CD8-positive, alpha-beta memory T cell (primary cell): ENCODE measurements at regions not wholly inside any gene's neighbourhood (a gene's known extent, or its start where the extent isn't known, plus 50 kb on each side); places are given as distances from the start of the nearest gene placed in this dataset.

ENCODE experiments used
- CTCF ChIA-PET: fragments of 350-600 bp; sonication (Branson Sonifier 250); formaldehyde crosslinking; loops from one replicate; lab custom pipeline; 2021; ENCODE audit warnings: antibody characterized with exemption; lab: Charles Lee
- POLR2A ChIA-PET: fragments of 350-600 bp; sonication (Branson Sonifier 250); formaldehyde crosslinking; loops from one replicate; lab custom pipeline; 2021; ENCODE audit warnings: antibody characterized with exemption; lab: Charles Lee
- DNase-seq, 5 donors: peaks; one replicate each; pipeline versions ENCODE4 v3.0.0 to v3.0.0-alpha.2; 2020 to 2022; ENCODE audit warnings: mixed read lengths in 1 of 5
- H3K27ac ChIP-seq: one replicate; pipeline ENCODE4 v1.7.0; 2013; ENCODE audit warnings: low read depth, mild to moderate bottlenecking, low read length, moderate library complexity
- H3K27me3 ChIP-seq: 2 replicates; pipeline ENCODE4 v1.7.0; 2013; ENCODE audit warnings: low read length, mild to moderate bottlenecking; ENCODE audit not compliant: insufficient read depth, poor library complexity, severe bottlenecking
- H3K36me3 ChIP-seq: 2 replicates; pipeline ENCODE4 v1.7.0; 2013; ENCODE audit warnings: mild to moderate bottlenecking, low read length, moderate library complexity; ENCODE audit not compliant: insufficient read depth
- H3K4me1 ChIP-seq: 2 replicates; pipeline ENCODE4 v1.7.0; 2013; ENCODE audit warnings: mild to moderate bottlenecking, low read length, moderate library complexity; ENCODE audit not compliant: insufficient read depth
- H3K4me3 ChIP-seq: 2 replicates; pipeline ENCODE4 v1.7.0; 2013; ENCODE audit warnings: mild to moderate bottlenecking, low read length
- H3K9me3 ChIP-seq: 2 replicates; pipeline ENCODE4 v1.7.0; 2013; ENCODE audit warnings: mild to moderate bottlenecking, low read length
- H3K27ac Mint-ChIP-seq, 8 donors: one replicate each; pipeline ENCODE4 v1.8.0; 2020 to 2021; ENCODE audit warnings: mixed read lengths in 8 of 8, mild to moderate bottlenecking in 6 of 8, inconsistent platforms in 3 of 8, moderate library complexity in 3 of 8
- H3K27me3 Mint-ChIP-seq, 2 donors: one replicate each; pipeline ENCODE4 v1.8.0; 2020 to 2021; ENCODE audit warnings: mixed read lengths in 2 of 2, mild to moderate bottlenecking in 1 of 2, moderate library complexity in 1 of 2
- H3K36me3 Mint-ChIP-seq, 3 donors: one replicate each; pipeline ENCODE4 v1.8.0; 2020 to 2021; ENCODE audit warnings: mixed read lengths in 3 of 3, inconsistent platforms in 1 of 3, mild to moderate bottlenecking in 1 of 3
- H3K4me1 Mint-ChIP-seq, 3 donors: one replicate each; pipeline ENCODE4 v1.8.0; 2020 to 2021; ENCODE audit warnings: mixed read lengths in 3 of 3, inconsistent platforms in 1 of 3, mild to moderate bottlenecking in 1 of 3
- H3K4me3 Mint-ChIP-seq, 7 donors: one replicate each; pipeline ENCODE4 v1.8.0; 2020 to 2021; ENCODE audit warnings: mixed read lengths in 7 of 7, mild to moderate bottlenecking in 6 of 7, moderate library complexity in 4 of 7, inconsistent platforms in 2 of 7
- H3K9me3 Mint-ChIP-seq, 5 donors: one replicate each; pipeline ENCODE4 v1.8.0; 2020 to 2022; ENCODE audit warnings: mixed read lengths in 5 of 5, mild to moderate bottlenecking in 3 of 5, moderate library complexity in 2 of 5, inconsistent platforms in 1 of 5

DNA sequence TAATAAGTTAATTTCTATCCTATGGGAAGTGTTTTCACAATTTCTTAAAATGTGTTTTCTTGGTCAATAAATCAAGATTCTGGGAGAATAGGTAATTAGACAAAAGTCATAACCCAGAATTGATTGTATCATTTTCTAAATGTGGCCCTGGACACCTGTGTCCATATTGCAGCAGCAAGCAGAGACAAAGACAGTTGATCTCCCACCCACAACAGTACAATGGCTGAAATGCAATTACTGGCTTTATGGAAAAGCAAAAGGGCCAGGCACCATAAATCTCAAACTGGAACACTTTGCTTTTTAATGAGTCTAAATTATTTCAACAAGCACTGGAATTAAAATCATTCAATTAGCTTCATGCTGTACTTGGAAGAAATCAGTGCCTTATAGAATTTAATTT lies 157.2 kb downstream of the ESM1 start:
- CTCF ChIA-PET: interaction anchor here (1.1 kb wide), 1 partner anchor 311 kb away, joined by 3 read pairs; the partner anchor contains the start of gene SNX18
- H3K27me3 ChIP-seq: no peaks in the 10 kb centered on the region
- H3K27me3 Mint-ChIP-seq: peaks cover 0 to 2% of the 10 kb centered on the region in 2 donors

GRCh38 chr5:54825005-54825404 lies 160.4 kb downstream of the ESM1 start:
- Mint-ChIP-seq H3K36me3 (peaks cover 0 to 1% (median 0%) of the 10 kb centered on the region in 3 donors), H3K9me3 (peaks cover 0 to 2% (median 0%) of the 10 kb centered on the region in 5 donors), H3K4me3 (no peak overlapping the region), H3K27ac (no peak overlapping the region), H3K4me1 (peaks cover 4 to 8% (median 6%) of the 10 kb centered on the region in 3 donors), H3K27me3 (peaks cover 0 to 2% of the 10 kb centered on the region in 2 donors)
- DNase-seq: no peak
- Histone ChIP-seq H3K4me1 (no peaks in the 10 kb centered on the region), H3K36me3 (no peaks in the 10 kb centered on the region), H3K4me3 (no peak overlapping the region), H3K27ac (no peak overlapping the region), H3K9me3 (no peaks in the 10 kb centered on the region), H3K27me3 (no peaks in the 10 kb centered on the region)
- CTCF ChIA-PET: no interaction called here
- POLR2A ChIA-PET: no interaction called here

More for the DNA sequence above, 157.2 kb downstream of the ESM1 start:
- peaks cover 0 to 1% (median 0%) of the 10 kb centered on the region in 3 donors for H3K36me3 Mint-ChIP-seq
- H3K9me3 Mint-ChIP-seq: peaks cover 0 to 2% (median 0%) of the 10 kb centered on the region in 5 donors
- POLR2A ChIA-PET: no interaction called here
- peaks cover 6 to 17% (median 9%) of the 10 kb centered on the region in 3 donors for H3K4me1 Mint-ChIP-seq
- H3K27ac Mint-ChIP-seq: no peak overlapping the region
- no peak overlapping the region for H3K4me3 ChIP-seq
- H3K36me3 ChIP-seq: no peaks in the 10 kb centered on the region
- DNase-seq: no peak
- no peak overlapping the region for H3K4me3 Mint-ChIP-seq
- no peaks in the 10 kb centered on the region for H3K4me1 ChIP-seq
- H3K9me3 ChIP-seq: no peaks in the 10 kb centered on the region
- H3K27ac ChIP-seq: no peak overlapping the region

- Histone ChIP-seq H3K9me3 (no peaks in the 10 kb centered on the region), H3K4me1 (no peaks in the 10 kb centered on the region), H3K27me3 (no peaks in the 10 kb centered on the region), H3K27ac (no peak overlapping the region), H3K36me3 (no peaks in the 10 kb centered on the region), H3K4me3 (no peak overlapping the region)
- Mint-ChIP-seq H3K4me3 (no peak overlapping the region), H3K36me3 (peaks cover 0 to 1% (median 0%) of the 10 kb centered on the region in 3 donors), H3K9me3 (peaks cover 0 to 2% (median 0%) of the 10 kb centered on the region in 5 donors), H3K27me3 (peaks cover 0 to 2% of the 10 kb centered on the region in 2 donors), H3K27ac (no peak overlapping the region), H3K4me1 (no peaks in the 10 kb centered on the region)
- ChIA-PET CTCF (no interaction called here), POLR2A (no interaction called here)
- DNase-seq: no peak
Observed at GRCh38 chr5:54823006-54823405, 162.4 kb downstream of the ESM1 start.

DNA sequence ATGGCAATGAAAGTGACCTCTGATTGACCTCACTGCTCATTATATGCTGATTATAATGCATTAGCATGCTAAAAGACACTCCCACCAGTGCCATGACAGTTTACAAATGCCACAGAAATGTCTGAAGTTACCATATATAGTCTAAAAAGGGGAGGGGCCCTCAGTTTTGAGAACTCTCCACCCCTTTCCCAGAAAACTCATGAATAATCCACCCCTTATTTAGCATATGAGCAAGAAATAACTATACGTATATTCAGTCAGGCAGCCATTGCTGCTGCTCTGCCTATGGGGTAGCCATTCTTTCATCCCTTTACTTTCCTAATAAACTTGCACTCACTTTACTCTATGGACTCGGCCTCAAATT lies 163.1 kb downstream of the ESM1 start:
- Mint-ChIP-seq H3K9me3 (peaks cover 0 to 4% (median 0%) of the 10 kb centered on the region in 5 donors), H3K4me3 (no peak overlapping the region), H3K36me3 (peaks cover 0 to 1% (median 0%) of the 10 kb centered on the region in 3 donors), H3K27me3 (peaks cover 0 to 2% of the 10 kb centered on the region in 2 donors), H3K27ac (no peak overlapping the region), H3K4me1 (no peaks in the 10 kb centered on the region)
- POLR2A ChIA-PET: no interaction called here
- Histone ChIP-seq H3K4me3 (no peak overlapping the region), H3K27me3 (no peaks in the 10 kb centered on the region), H3K27ac (no peak overlapping the region), H3K4me1 (no peaks in the 10 kb centered on the region), H3K9me3 (no peaks in the 10 kb centered on the region), H3K36me3 (no peaks in the 10 kb centered on the region)
- no peak for DNase-seq
- CTCF ChIA-PET: no interaction called here

DNA sequence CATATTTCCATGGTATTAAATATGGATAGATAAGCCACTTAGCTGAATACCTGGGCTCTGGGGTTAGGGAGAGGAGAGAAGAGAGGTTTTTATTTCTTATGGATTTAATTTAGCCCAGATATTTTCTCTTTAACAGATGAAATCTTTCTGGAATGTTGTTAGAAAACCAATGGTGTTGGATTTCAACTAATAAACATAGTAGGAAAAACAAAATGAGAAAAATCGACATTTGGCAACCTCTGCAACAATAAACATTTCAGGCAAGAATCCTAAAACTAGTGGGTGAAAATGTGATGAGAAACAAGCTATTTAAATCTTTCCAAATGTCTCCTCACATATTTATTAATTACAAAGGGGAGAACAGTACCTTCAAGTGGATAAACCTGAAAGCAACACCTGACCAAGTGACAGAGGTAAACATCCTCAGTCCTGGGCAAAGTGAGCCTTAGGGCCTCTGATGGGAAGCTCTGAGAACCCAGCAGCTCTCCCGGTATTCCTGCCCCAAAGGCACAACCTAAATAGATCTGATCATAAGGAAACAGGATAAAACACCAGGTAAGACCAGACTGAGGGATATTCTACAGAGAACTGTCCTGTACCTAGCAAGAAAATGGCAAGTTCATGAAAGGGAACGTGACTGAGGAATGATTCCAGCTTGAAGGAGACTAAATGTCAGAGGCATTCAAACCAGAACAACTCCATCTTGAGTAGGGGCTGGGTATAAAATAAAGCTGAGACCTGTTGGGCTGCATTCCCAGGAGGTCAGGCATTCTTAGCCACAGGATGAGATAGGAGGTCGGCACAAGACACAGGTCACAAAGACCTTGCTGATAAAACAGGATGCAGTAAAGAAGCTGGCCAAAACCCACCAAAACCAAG lies 163.7 kb downstream of the ESM1 start:
- ChIA-PET POLR2A (no interaction called here), CTCF (interaction anchor here (1.2 to 1.4 kb wide), 3 partner anchors 11 to 303 kb away, joined by 3 to 5 read pairs (median 3); no protein-coding TSS in a partner anchor)
- Histone ChIP-seq H3K4me3 (no peak overlapping the region), H3K27me3 (no peaks in the 10 kb centered on the region), H3K36me3 (no peaks in the 10 kb centered on the region), H3K4me1 (no peaks in the 10 kb centered on the region), H3K9me3 (no peaks in the 10 kb centered on the region), H3K27ac (no peak overlapping the region)
- no peaks in the 10 kb centered on the region for H3K36me3 Mint-ChIP-seq
- no peak for DNase-seq
- peaks cover 0 to 4% (median 0%) of the 10 kb centered on the region in 5 donors for H3K9me3 Mint-ChIP-seq
- H3K27ac Mint-ChIP-seq: no peak overlapping the region
- H3K27me3 Mint-ChIP-seq: peaks cover 0 to 2% of the 10 kb centered on the region in 2 donors
- no peaks in the 10 kb centered on the region for H3K4me1 Mint-ChIP-seq
- no peak overlapping the region for H3K4me3 Mint-ChIP-seq

- DNase-seq: no peak
- Histone ChIP-seq H3K27ac (no peak overlapping the region), H3K36me3 (no peaks in the 10 kb centered on the region), H3K9me3 (no peaks in the 10 kb centered on the region), H3K4me3 (no peak overlapping the region), H3K4me1 (no peaks in the 10 kb centered on the region), H3K27me3 (no peaks in the 10 kb centered on the region)
- H3K4me1 Mint-ChIP-seq: no peaks in the 10 kb centered on the region
- H3K27me3 Mint-ChIP-seq: peaks cover 0 to 5% of the 10 kb centered on the region in 2 donors
- peaks cover 0 to 4% (median 0%) of the 10 kb centered on the region in 5 donors for H3K9me3 Mint-ChIP-seq
- H3K4me3 Mint-ChIP-seq: no peak overlapping the region
- ChIA-PET CTCF (interaction anchor here (0.9 to 1.4 kb wide), 4 partner anchors 10 to 302 kb away, joined by 3 to 5 read pairs (median 4); no protein-coding TSS in a partner anchor), POLR2A (no interaction called here)
- H3K27ac Mint-ChIP-seq: peak overlapping the region in 1 of 8 donors; percentile 0
- peaks cover 0 to 4% (median 0%) of the 10 kb centered on the region in 3 donors for H3K36me3 Mint-ChIP-seq
Observed at GRCh38 chr5:54820346-54821134, 164.9 kb downstream of the ESM1 start.

GRCh38 chr5:54807421-54807820 lies 178.0 kb downstream of the ESM1 start:
- Histone ChIP-seq H3K27me3 (no peaks in the 10 kb centered on the region), H3K27ac (no peak overlapping the region), H3K36me3 (no peaks in the 10 kb centered on the region), H3K9me3 (no peaks in the 10 kb centered on the region), H3K4me3 (no peak overlapping the region), H3K4me1 (no peaks in the 10 kb centered on the region)
- DNase-seq: no peak
- H3K4me3 Mint-ChIP-seq: no peak overlapping the region
- CTCF ChIA-PET: no interaction called here
- peaks cover 0 to 12% (median 4%) of the 10 kb centered on the region in 3 donors for H3K36me3 Mint-ChIP-seq
- no peaks in the 10 kb centered on the region for H3K4me1 Mint-ChIP-seq
- no peak overlapping the region for H3K27ac Mint-ChIP-seq
- peaks cover 1 to 4% (median 2%) of the 10 kb centered on the region in 5 donors for H3K9me3 Mint-ChIP-seq
- H3K27me3 Mint-ChIP-seq: peaks cover 2 to 6% of the 10 kb centered on the region in 2 donors
- POLR2A ChIA-PET: no interaction called here
